ENCODE measurements at regions not wholly inside any gene's neighbourhood (a gene's known extent, or its start where the extent isn't known, plus 50 kb on each side); places are given as distances from the start of the nearest gene placed in this dataset.

GRCh38 chr12:56838621-56839488, 75.7 kb downstream of the HSD17B6 start:
- TF ChIP-seq CTCF (IDR thresholded peaks at IDR 0.05; ENCODE audit: low read depth, low read length, poor library complexity, severe bottlenecking) (no peak), EZH2phosphoT487 (IDR thresholded peaks at IDR 0.05; ENCODE audit: borderline replicate concordance, low read length) (no peak)
